ENCODE measurements at regions not wholly inside any gene's neighbourhood (a gene's known extent, or its start where the extent isn't known, plus 50 kb on each side); places are given as distances from the start of the nearest gene placed in this dataset.

DNA sequence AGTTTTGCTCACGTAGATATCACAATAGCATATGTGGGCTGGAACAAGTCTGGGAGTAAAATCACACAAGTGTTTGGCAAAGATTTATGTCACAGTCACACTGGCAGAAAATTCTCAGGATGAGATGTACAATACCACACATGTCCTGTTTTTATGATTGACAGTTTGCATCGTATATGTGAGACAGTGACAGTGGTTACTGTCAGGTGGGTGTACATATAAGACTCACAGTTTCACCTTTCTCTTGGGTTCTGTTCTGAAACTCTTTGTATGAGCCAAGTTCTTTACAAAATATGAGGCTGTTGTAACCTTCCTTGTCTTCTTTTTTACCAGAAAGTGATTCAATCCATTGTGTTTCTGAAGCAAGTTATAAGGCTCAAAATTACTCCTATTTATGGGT, 1012.5 kb upstream of the AMELY start:
- no peak overlapping the region for H3K27ac ChIP-seq
- ATAC-seq, result no peak
- no peaks in the 10 kb centered on the region for H3K36me3 ChIP-seq
- TF ChIP-seq POLR2A (IDR thresholded peaks at IDR 0.05) (no peak), EP300 (IDR thresholded peaks at IDR 0.05) (no peak), POLR2AphosphoS5 (IDR thresholded peaks at IDR 0.05) (no peak)
- TF ChIP-seq, protein P1, sequence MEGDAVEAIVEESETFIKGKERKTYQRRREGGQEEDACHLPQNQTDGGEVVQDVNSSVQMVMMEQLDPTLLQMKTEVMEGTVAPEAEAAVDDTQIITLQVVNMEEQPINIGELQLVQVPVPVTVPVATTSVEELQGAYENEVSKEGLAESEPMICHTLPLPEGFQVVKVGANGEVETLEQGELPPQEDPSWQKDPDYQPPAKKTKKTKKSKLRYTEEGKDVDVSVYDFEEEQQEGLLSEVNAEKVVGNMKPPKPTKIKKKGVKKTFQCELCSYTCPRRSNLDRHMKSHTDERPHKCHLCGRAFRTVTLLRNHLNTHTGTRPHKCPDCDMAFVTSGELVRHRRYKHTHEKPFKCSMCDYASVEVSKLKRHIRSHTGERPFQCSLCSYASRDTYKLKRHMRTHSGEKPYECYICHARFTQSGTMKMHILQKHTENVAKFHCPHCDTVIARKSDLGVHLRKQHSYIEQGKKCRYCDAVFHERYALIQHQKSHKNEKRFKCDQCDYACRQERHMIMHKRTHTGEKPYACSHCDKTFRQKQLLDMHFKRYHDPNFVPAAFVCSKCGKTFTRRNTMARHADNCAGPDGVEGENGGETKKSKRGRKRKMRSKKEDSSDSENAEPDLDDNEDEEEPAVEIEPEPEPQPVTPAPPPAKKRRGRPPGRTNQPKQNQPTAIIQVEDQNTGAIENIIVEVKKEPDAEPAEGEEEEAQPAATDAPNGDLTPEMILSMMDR (IDR thresholded peaks at IDR 0.05), result no peak
- no peaks in the 10 kb centered on the region for H3K4me1 ChIP-seq
- H3K9me3 ChIP-seq, result no peaks in the 10 kb centered on the region
- H3K4me3 ChIP-seq, result no peak overlapping the region
- no peaks in the 10 kb centered on the region for H3K27me3 ChIP-seq
- WGBS, 2 donors (ENCODE audit: low coverage in 1 of 2), result 85% methylated on average over 2 of the region's 2 CpGs; no CpG with 5 or more reads in 1 of the 2 donors

DNA sequence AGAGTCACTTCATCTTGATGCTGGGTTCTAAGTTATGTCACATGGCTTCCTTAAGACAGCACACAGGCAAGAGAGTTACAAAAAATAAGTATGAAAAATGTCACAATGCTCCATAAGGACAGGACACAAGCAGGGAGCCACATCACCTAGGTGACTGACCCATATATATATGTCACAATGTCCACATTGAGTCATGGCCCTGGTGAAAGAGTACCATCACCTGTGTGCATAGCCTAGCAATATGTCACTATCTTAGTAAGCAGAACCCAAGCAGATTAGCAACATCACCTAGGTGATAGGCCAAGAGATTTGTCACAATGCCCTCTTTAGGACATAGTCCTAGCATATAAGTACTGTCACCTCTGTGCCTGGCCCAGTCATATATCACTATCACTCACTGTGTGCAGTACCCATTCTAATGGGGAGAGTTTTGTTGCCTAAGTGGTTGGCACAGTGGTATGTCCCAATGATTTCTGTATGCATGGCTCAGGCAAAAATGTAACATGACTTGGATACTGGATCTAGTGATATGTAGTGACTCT, 1012.0 kb upstream of the AMELY start:
- H3K27me3 ChIP-seq, result no peaks in the 10 kb centered on the region
- ATAC-seq, result no peak
- no peaks in the 10 kb centered on the region for H3K9me3 ChIP-seq
- H3K36me3 ChIP-seq, result no peaks in the 10 kb centered on the region
- no peak overlapping the region for H3K4me3 ChIP-seq
- H3K27ac ChIP-seq, result no peak overlapping the region
- no peak for TF ChIP-seq POLR2AphosphoS5 (IDR thresholded peaks at IDR 0.05)
- TF ChIP-seq EP300 (IDR thresholded peaks at IDR 0.05), result no peak
- TF ChIP-seq, protein P1 (IDR thresholded peaks at IDR 0.05), result no peak
- TF ChIP-seq POLR2A (IDR thresholded peaks at IDR 0.05), result no peak
- no peaks in the 10 kb centered on the region for H3K4me1 ChIP-seq

DNA sequence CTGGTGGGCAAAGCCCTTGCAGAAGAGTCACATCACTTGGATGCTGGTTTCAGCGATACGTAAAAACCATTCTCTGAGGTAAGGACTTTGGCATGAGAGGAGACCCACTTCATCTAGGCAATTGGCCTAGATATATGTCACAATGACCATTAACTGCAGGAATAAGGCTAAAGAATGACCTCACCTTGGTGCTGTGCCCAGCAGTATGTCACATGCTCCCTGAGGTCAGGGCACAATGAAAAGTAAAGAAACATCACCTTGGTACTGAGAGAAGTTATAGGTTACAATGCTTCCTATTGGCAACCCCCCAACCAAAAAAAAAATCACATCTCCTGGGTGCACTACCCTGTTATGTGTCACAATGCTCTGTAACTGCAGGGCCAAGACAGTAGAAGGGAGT, 1008.8 kb upstream of the AMELY start:
- TF ChIP-seq, protein P1 (IDR thresholded peaks at IDR 0.05), result no peak
- TF ChIP-seq POLR2A (IDR thresholded peaks at IDR 0.05) (no peak), POLR2AphosphoS5 (IDR thresholded peaks at IDR 0.05) (no peak), EP300 (IDR thresholded peaks at IDR 0.05) (no peak)
- Histone ChIP-seq H3K4me3 (no peak overlapping the region), H3K27me3 (no peaks in the 10 kb centered on the region), H3K9me3 (no peaks in the 10 kb centered on the region), H3K36me3 (no peaks in the 10 kb centered on the region), H3K27ac (no peak overlapping the region), H3K4me1 (no peaks in the 10 kb centered on the region)
- no peak for ATAC-seq
- WGBS, 2 donors (ENCODE audit: low coverage in 1 of 2), result no CpG with 5 or more reads among the region's 2 CpGs

- Histone ChIP-seq H3K4me1 (no peaks in the 10 kb centered on the region), H3K27ac (no peak overlapping the region), H3K27me3 (no peaks in the 10 kb centered on the region), H3K36me3 (no peaks in the 10 kb centered on the region), H3K9me3 (no peaks in the 10 kb centered on the region), H3K4me3 (no peak overlapping the region)
- TF ChIP-seq EP300 (IDR thresholded peaks at IDR 0.05) (no peak), POLR2A (IDR thresholded peaks at IDR 0.05) (no peak), POLR2AphosphoS5 (IDR thresholded peaks at IDR 0.05) (no peak)
- TF ChIP-seq, protein P1 (IDR thresholded peaks at IDR 0.05), result no peak
- ATAC-seq, result no peak
- WGBS, 2 donors (ENCODE audit: low coverage in 1 of 2), result no CpG with 5 or more reads among the region's 3 CpGs
These were observed 977.0 kb upstream of the AMELY start for GRCh38 chrY:7888506-7888905.

DNA sequence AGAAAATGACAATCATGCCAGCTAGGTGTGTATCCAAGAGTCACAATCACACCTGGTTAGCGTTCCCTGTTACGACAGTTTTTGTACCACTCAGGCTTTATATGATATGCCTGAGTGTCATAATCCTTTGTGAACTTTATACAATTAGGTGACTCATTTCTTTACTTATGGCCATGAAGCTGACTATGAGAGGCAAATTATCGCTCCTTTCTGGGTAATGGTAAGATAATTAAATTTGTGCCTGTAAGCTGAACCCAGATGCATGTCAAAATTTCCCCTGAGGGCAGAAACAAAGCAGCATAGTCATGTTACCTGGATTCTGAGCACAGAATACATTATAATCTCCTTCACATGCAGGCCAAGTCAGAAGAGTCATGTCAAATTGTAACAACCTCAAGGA, 970.1 kb upstream of the AMELY start:
- no peak overlapping the region for H3K27ac ChIP-seq
- H3K4me1 ChIP-seq, result no peaks in the 10 kb centered on the region
- 87% methylated on average over 3 of the region's 3 CpGs; no CpG with 5 or more reads in 1 of the 2 donors for WGBS, 2 donors (ENCODE audit: low coverage in 1 of 2)
- no peaks in the 10 kb centered on the region for H3K27me3 ChIP-seq
- no peak overlapping the region for H3K4me3 ChIP-seq
- no peaks in the 10 kb centered on the region for H3K36me3 ChIP-seq
- no peaks in the 10 kb centered on the region for H3K9me3 ChIP-seq
- TF ChIP-seq POLR2A (IDR thresholded peaks at IDR 0.05), result no peak
- TF ChIP-seq EP300 (IDR thresholded peaks at IDR 0.05), result no peak
- TF ChIP-seq, protein P1 (IDR thresholded peaks at IDR 0.05), result no peak
- TF ChIP-seq POLR2AphosphoS5 (IDR thresholded peaks at IDR 0.05), result no peak
- ATAC-seq, result no peak

Measured in gastroesophageal sphincter (tissue), 4 donors.